Endothelial cell of umbilical vein (primary cell): ENCODE measurements at regions not wholly inside any gene's neighbourhood (a gene's known extent, or its start where the extent isn't known, plus 50 kb on each side); places are given as distances from the start of the nearest gene placed in this dataset.

Source experiments
- BruUV-seq: library from RNA; stranded (reverse); fragments of 400-500 nt; replicated peaks from 2 replicates; lab custom pipeline; 2021; lab: Mats Ljungman, UMichigan
- CTCF ChIA-PET: fragments of 300-600, 350-600 bp; sonication (Branson Sonifier 250); formaldehyde crosslinking; loops from one replicate; lab custom pipeline; 2021; ENCODE audit warnings: antibody characterized with exemption, inconsistent platforms; lab: Charles Lee
- POLR2A ChIA-PET: fragments of 300-600, 350-600 bp; sonication (Branson Sonifier 250); formaldehyde crosslinking; loops from one replicate; lab custom pipeline; 2021; ENCODE audit warnings: antibody characterized with exemption, inconsistent platforms; lab: Charles Lee
- DNase-seq: peaks from one replicate; pipeline ENCODE4 v3.0.0-alpha.2; 2011; ENCODE audit warnings: low read depth, low spot score
- FAIRE-seq: peaks from 2 replicates; lab custom pipeline; 2011; peaks lifted over from hg19 to GRCh38; lab: Jason Lieb, UNC
- H2AFZ ChIP-seq: 2 replicates; pipeline ENCODE4 v1.6.0; 2012; ENCODE audit warnings: low read depth, low read length, control low read depth, inconsistent platforms
- H3K27ac ChIP-seq: 2 replicates; pipeline ENCODE4 v1.5.1; 2011; ENCODE audit warnings: low read depth, mild to moderate bottlenecking, control low read depth, low read length, moderate library complexity; ENCODE audit not compliant: insufficient read depth
- H3K27me3 ChIP-seq, 2 experiments: 2 replicates each; pipeline versions ENCODE4 v1.6.0 to v1.6.1; 2011; ENCODE audit warnings: low read length in 2 of 2, mixed read lengths in 1 of 2; ENCODE audit not compliant: control insufficient read depth in 2 of 2, insufficient read depth in 2 of 2
- H3K36me3 ChIP-seq, 2 experiments: 2 replicates in 1 of 2; 3 replicates in 1 of 2; pipeline ENCODE4 v1.5.1; 2011; ENCODE audit warnings: low read length in 2 of 2, mild to moderate bottlenecking in 1 of 2, moderate library complexity in 1 of 2; ENCODE audit not compliant: control insufficient read depth in 2 of 2, insufficient read depth in 2 of 2; ENCODE audit errors: extremely low read depth in 1 of 2
- H3K4me1 ChIP-seq: 3 replicates; pipeline ENCODE4 v1.5.1; 2011; ENCODE audit warnings: mild to moderate bottlenecking, low read length; ENCODE audit not compliant: control insufficient read depth, insufficient read depth; ENCODE audit errors: extremely low read depth
- H3K4me2 ChIP-seq: 2 replicates; pipeline ENCODE4 v1.6.1; 2011; ENCODE audit warnings: low read length, control low read depth, mixed read lengths; ENCODE audit not compliant: insufficient read depth
- H3K4me3 ChIP-seq, 3 experiments: fragments of 200-600 bp in 1 of 3; sonication (generic), shearing (Covaris generic) in 1 of 3; replicated peaks in 1 of 3; 2 replicates each; pipeline ENCODE4 v1.5.1; 2011 to 2016; ENCODE audit warnings: control low read depth in 3 of 3, low read length in 3 of 3, mild to moderate bottlenecking in 2 of 3, inconsistent platforms in 1 of 3, low read depth in 1 of 3, moderate library complexity in 1 of 3; ENCODE audit not compliant: insufficient read depth in 1 of 3
- H3K79me2 ChIP-seq: 2 replicates; pipeline ENCODE4 v1.6.0; 2012; ENCODE audit warnings: low read length, inconsistent platforms; ENCODE audit not compliant: control insufficient read depth, insufficient read depth
- H3K9ac ChIP-seq: replicated peaks from 2 replicates; pipeline ENCODE3; 2011; ENCODE audit warnings: low read length, control low read depth; ENCODE audit not compliant: insufficient read depth; ENCODE audit errors: extremely low read depth
- H3K9me1 ChIP-seq: replicated peaks from 3 replicates; pipeline ENCODE4 v1.6.0; 2011; ENCODE audit warnings: mild to moderate bottlenecking, low read length; ENCODE audit not compliant: control insufficient read depth, insufficient read depth; ENCODE audit errors: extremely low read depth
- H3K9me3 ChIP-seq: replicated peaks from 2 replicates; pipeline ENCODE4 v1.5.1; 2012; ENCODE audit warnings: low read length, inconsistent platforms; ENCODE audit not compliant: control insufficient read depth, insufficient read depth
- H4K20me1 ChIP-seq: replicated peaks from 2 replicates; pipeline ENCODE3; 2011; ENCODE audit warnings: mild to moderate bottlenecking, low read length; ENCODE audit not compliant: control insufficient read depth, insufficient read depth; ENCODE audit errors: extremely low read depth
- CTCF ChIP-seq, 2 donors: IDR thresholded peaks; 1 replicate in 1 of 2; 2 replicates in 1 of 2; pipeline ENCODE4 v1.5.1; 2011; ENCODE audit warnings: low read length in 2 of 2, mild to moderate bottlenecking in 2 of 2, moderate library complexity in 2 of 2, control low read depth in 1 of 2, inconsistent platforms in 1 of 2, low read depth in 1 of 2; ENCODE audit not compliant: insufficient read depth in 1 of 2; ENCODE audit errors: extremely low read depth in 1 of 2
- EZH2 ChIP-seq: IDR thresholded peaks from 2 replicates; pipeline ENCODE4 v1.6.1; 2012; ENCODE audit warnings: borderline replicate concordance, low read depth, mild to moderate bottlenecking, moderate library complexity, low read length, inconsistent platforms; ENCODE audit not compliant: severe bottlenecking
- FOS ChIP-seq: IDR thresholded peaks from 2 replicates; pipeline ENCODE4 v1.6.1; 2011; ENCODE audit warnings: mild to moderate bottlenecking, low read length, moderate library complexity, borderline replicate concordance; ENCODE audit not compliant: insufficient read depth
- GATA2 ChIP-seq: IDR thresholded peaks from 2 replicates; pipeline ENCODE4 v1.7.0; 2011; ENCODE audit warnings: low read depth, mild to moderate bottlenecking, moderate library complexity, mixed read lengths, low read length; ENCODE audit not compliant: insufficient read length, insufficient read depth
- JUN ChIP-seq: IDR thresholded peaks from 2 replicates; pipeline ENCODE4 v1.6.1; 2011; ENCODE audit warnings: borderline replicate concordance, low read depth; ENCODE audit not compliant: insufficient read length, insufficient read depth
- MAX ChIP-seq: IDR thresholded peaks from 2 replicates; pipeline ENCODE4 v1.6.1; 2011; ENCODE audit not compliant: insufficient read depth, insufficient read length
- MYC ChIP-seq: IDR thresholded peaks from one replicate; pipeline ENCODE4 v1.6.1; 2011; ENCODE audit warnings: mild to moderate bottlenecking, low read depth, low read length
- POLR2A ChIP-seq: IDR thresholded peaks from 2 replicates; pipeline ENCODE4 v1.6.1; 2012; ENCODE audit warnings: low read depth, mild to moderate bottlenecking, control low read depth, low read length
- POLR2AphosphoS5 ChIP-seq: IDR thresholded peaks from 2 replicates; pipeline ENCODE4 v1.6.1; 2012; ENCODE audit warnings: low read depth, mild to moderate bottlenecking, control low read depth, low read length, moderate library complexity; ENCODE audit not compliant: insufficient read depth
- dilution Hi-C: fragments of 300-500 bp; cut with MboI; formaldehyde crosslinking; loops from one replicate; pipeline ENCODE4 v1.15.0; 2019; ENCODE audit warnings: low sequenced_read_pairs; ENCODE audit not compliant: extremely low pct_ligation_motif_present
- intact Hi-C: fragments of 100-400 bp; cut with micrococcal nuclease; formaldehyde crosslinking; loops from one replicate; pipeline ENCODE4 v1.10.0; 2022

- Histone ChIP-seq H3K4me3 (no peak overlapping the region), H3K27ac (no peak overlapping the region), H3K9me1 (no peaks in the 10 kb centered on the region), H4K20me1 (no peaks in the 10 kb centered on the region), H3K27me3 (no peaks in the 10 kb centered on the region), H3K4me1 (no peaks in the 10 kb centered on the region), H3K79me2 (no peaks in the 10 kb centered on the region), H3K9ac (no peak overlapping the region), H2AFZ (no peak overlapping the region), H3K4me2 (no peak overlapping the region), H3K9me3 (no peaks in the 10 kb centered on the region), H3K36me3 (no peaks in the 10 kb centered on the region)
- intact Hi-C loops (no loop called here), dilution Hi-C loops (no loop called here)
- no peak for FAIRE-seq
- no peak for TF ChIP-seq EZH2
- no peak for TF ChIP-seq MYC
- DNase-seq: no peak
- ChIA-PET CTCF (interaction anchor here (1.2 kb wide), 1 partner anchor 20 kb away, joined by 3 read pairs; no protein-coding TSS in a partner anchor), POLR2A (no interaction called here)
- BruUV-seq: no TSS peak
Observed at GRCh38 chrX:132272826-132273225, 53.6 kb upstream of the RAP2C start.

- no peaks in the 10 kb centered on the region for H3K4me1 ChIP-seq
- H3K9me3 ChIP-seq: no peaks in the 10 kb centered on the region
- no peak overlapping the region for H3K9ac ChIP-seq
- no peaks in the 10 kb centered on the region for H4K20me1 ChIP-seq
- H2AFZ ChIP-seq: no peak overlapping the region
- DNase-seq (no peak), FAIRE-seq (no peak)
- H3K27ac ChIP-seq: no peak overlapping the region
- dilution Hi-C loops (no loop called here), intact Hi-C loops (no loop called here)
- ChIA-PET POLR2A (no interaction called here), CTCF (interaction anchor here (0.7 kb wide), 1 partner anchor 9 kb away, joined by 4 read pairs; no protein-coding TSS in a partner anchor)
- H3K4me3 ChIP-seq: no peak overlapping the region
- TF ChIP-seq JUN (no peak), MAX (no peak), GATA2 (no peak), POLR2AphosphoS5 (no peak), POLR2A (no peak), EZH2 (no peak), CTCF (IDR thresholded peaks at IDR 0.05; ENCODE audit: extremely low read depth in 1 of 2, insufficient read depth in 1 of 2, low read depth in 1 of 2, low read length in 2 of 2) (no peak), FOS (no peak), MYC (no peak)
- no TSS peak for BruUV-seq
- H3K9me1 ChIP-seq: no peaks in the 10 kb centered on the region
- no peaks in the 10 kb centered on the region for H3K36me3 ChIP-seq
- H3K79me2 ChIP-seq: no peaks in the 10 kb centered on the region
- H3K4me2 ChIP-seq: no peak overlapping the region
- H3K27me3 ChIP-seq: no peaks in the 10 kb centered on the region
Observed at GRCh38 chrX:132271311-132271778, 52.1 kb upstream of the RAP2C start.
